T-cell (primary cell): ENCODE measurements at regions not wholly inside any gene's neighbourhood (a gene's known extent, or its start where the extent isn't known, plus 50 kb on each side); places are given as distances from the start of the nearest gene placed in this dataset.

ENCODE experiments used
- ATAC-seq, 4 experiments: fragments of 200-7000 bp in 3 of 4; fragments of 150-1000 bp in 1 of 4; cut with Tn5 transposase; replicated peaks in 1 of 4; 1 replicate in 3 of 4; 2 replicates in 1 of 4; pipeline ENCODE4 v1.10.0; 2021; ENCODE audit warnings: moderate library complexity in 3 of 4, mild to moderate bottlenecking in 2 of 4, moderate number of reproducible peaks in 1 of 4
- CTCF ChIA-PET, 2 donors: fragments of 300-600 bp; sonication (Branson Sonifier 250); formaldehyde crosslinking; loops; one replicate each; lab custom pipeline; 2022; ENCODE audit warnings: antibody characterized with exemption in 2 of 2; lab: Charles Lee
- POLR2A ChIA-PET, 2 donors: fragments of 300-600 bp; sonication (Branson Sonifier 250); formaldehyde crosslinking; loops; one replicate each; lab custom pipeline; 2022; ENCODE audit warnings: antibody characterized with exemption in 2 of 2; lab: Charles Lee
- DNase-seq, 35 experiments: peaks; one replicate each; pipeline versions ENCODE4 v3.0.0 to v3.0.0-alpha.2; 2013 to 2023
- H3K27ac ChIP-seq: one replicate; pipeline ENCODE4 v1.5.1; 2013; ENCODE audit warnings: low read length
- H3K27me3 ChIP-seq, 2 experiments: replicated peaks in 1 of 2; 1 replicate in 1 of 2; 2 replicates in 1 of 2; pipeline versions ENCODE4 v1.6.1 to v1.7.0; 2013; ENCODE audit warnings: low read length in 1 of 2, mixed read lengths in 1 of 2; ENCODE audit not compliant: control insufficient read depth in 2 of 2, insufficient read depth in 2 of 2; ENCODE audit errors: extremely low read depth in 1 of 2
- H3K36me3 ChIP-seq, 2 donors: 1 replicate in 1 of 2; 2 replicates in 1 of 2; pipeline versions ENCODE4 v1.6.1 to v1.7.0; 2013; ENCODE audit warnings: low read length in 1 of 2; ENCODE audit not compliant: control insufficient read depth in 2 of 2, insufficient read depth in 1 of 2; ENCODE audit errors: extremely low read depth in 1 of 2
- H3K4me1 ChIP-seq, 2 experiments: 1 replicate in 1 of 2; 2 replicates in 1 of 2; pipeline versions ENCODE4 v1.6.1 to v1.7.0; 2013; ENCODE audit warnings: low read length in 2 of 2, mixed read lengths in 1 of 2; ENCODE audit not compliant: insufficient read depth in 2 of 2, control insufficient read depth in 1 of 2; ENCODE audit errors: extremely low read depth in 1 of 2
- H3K4me3 ChIP-seq, 2 donors: 1 replicate in 1 of 2; 2 replicates in 1 of 2; pipeline versions ENCODE4 v1.5.1 to v1.7.0; 2013; ENCODE audit warnings: mild to moderate bottlenecking in 2 of 2, low read length in 1 of 2, moderate library complexity in 1 of 2; ENCODE audit not compliant: control insufficient read depth in 1 of 2; ENCODE audit errors: extremely low read depth in 1 of 2
- H3K9me3 ChIP-seq: 2 replicates; pipeline ENCODE4 v1.7.0; 2013
- H3K27ac Mint-ChIP-seq, 2 donors: one replicate each; pipeline ENCODE4 v1.8.0; 2020 to 2021; ENCODE audit warnings: mild to moderate bottlenecking in 2 of 2, mixed read lengths in 2 of 2
- H3K27me3 Mint-ChIP-seq, 2 donors: one replicate each; pipeline ENCODE4 v1.8.0; 2021 to 2022; ENCODE audit warnings: mixed read lengths in 2 of 2
- H3K36me3 Mint-ChIP-seq: one replicate; pipeline ENCODE4 v1.8.0; 2021; ENCODE audit warnings: mixed read lengths
- H3K4me1 Mint-ChIP-seq, 3 donors: one replicate each; pipeline ENCODE4 v1.8.0; 2020 to 2022; ENCODE audit warnings: mixed read lengths in 3 of 3, mild to moderate bottlenecking in 1 of 3
- H3K4me3 Mint-ChIP-seq, 3 donors: one replicate each; pipeline ENCODE4 v1.8.0; 2020 to 2022; ENCODE audit warnings: mild to moderate bottlenecking in 3 of 3, mixed read lengths in 3 of 3, moderate library complexity in 3 of 3
- H3K9me3 Mint-ChIP-seq, 3 donors: one replicate each; pipeline ENCODE4 v1.8.0; 2020 to 2022; ENCODE audit warnings: mixed read lengths in 3 of 3
- WGBS: methylation state at CpG from one replicate; pipeline ENCODE4 v1.1.5; 2013; ENCODE audit warnings: missing lambda C conversion rate; ENCODE audit not compliant: insufficient coverage; 5-methylcytosine and 5-hydroxymethylcytosine counted together

- Mint-ChIP-seq H3K27ac (no peak overlapping the region), H3K36me3 (no peaks in the 10 kb centered on the region), H3K4me1 (no peaks in the 10 kb centered on the region), H3K9me3 (peaks cover 0 to 3% (median 0%) of the 10 kb centered on the region in 3 donors), H3K4me3 (no peak overlapping the region), H3K27me3 (no peaks in the 10 kb centered on the region)
- Histone ChIP-seq H3K4me3 (no peak overlapping the region), H3K4me1 (no peaks in the 10 kb centered on the region), H3K27me3 (no peaks in the 10 kb centered on the region), H3K9me3 (no peaks in the 10 kb centered on the region), H3K27ac (no peak overlapping the region), H3K36me3 (no peaks in the 10 kb centered on the region)
- ATAC-seq (no peak), DNase-seq (no peak)
- POLR2A ChIA-PET: no interaction called here
- CTCF ChIA-PET: no interaction called here
- no CpG with 5 or more reads among the region's 1 CpG for whole genome bisulfite sequencing
Observed at GRCh38 chr9:82820186-82820585, 242.8 kb downstream of the RASEF start.

DNA sequence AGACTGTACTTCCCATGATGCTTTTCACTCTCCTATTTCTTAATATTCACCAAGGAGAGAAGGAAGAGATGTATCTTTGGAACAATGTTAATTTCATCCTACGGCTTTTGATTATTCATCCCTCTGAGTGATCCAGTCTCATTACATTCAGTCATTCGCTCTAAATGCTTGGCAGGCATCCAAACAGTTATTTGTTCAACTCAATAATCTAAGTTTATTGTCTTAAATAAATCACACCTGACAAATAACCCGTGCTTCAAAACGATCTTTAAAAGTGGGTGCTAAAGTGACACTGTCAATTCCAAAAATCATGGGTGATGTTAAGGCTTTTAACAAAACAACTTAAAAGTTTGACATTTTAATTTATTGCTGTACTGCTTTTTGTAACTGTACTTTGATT, 233.1 kb downstream of the RASEF start:
- POLR2A ChIA-PET: no interaction called here
- Histone ChIP-seq H3K36me3 (no peaks in the 10 kb centered on the region), H3K4me3 (no peak overlapping the region), H3K27ac (no peak overlapping the region), H3K9me3 (no peaks in the 10 kb centered on the region), H3K27me3 (no peaks in the 10 kb centered on the region), H3K4me1 (no peaks in the 10 kb centered on the region)
- ATAC-seq (no peak), DNase-seq (no peak)
- H3K4me1 Mint-ChIP-seq: no peaks in the 10 kb centered on the region
- CTCF ChIA-PET: no interaction called here
- no CpG with 5 or more reads among the region's 4 CpGs for WGBS
- no peak overlapping the region for H3K4me3 Mint-ChIP-seq
- H3K36me3 Mint-ChIP-seq: no peaks in the 10 kb centered on the region
- H3K27ac Mint-ChIP-seq: no peak overlapping the region
- no peaks in the 10 kb centered on the region for H3K27me3 Mint-ChIP-seq
- peaks cover 5 to 13% (median 8%) of the 10 kb centered on the region in 3 donors for H3K9me3 Mint-ChIP-seq

GRCh38 chr9:82865524-82865923, 197.4 kb downstream of the RASEF start:
- Mint-ChIP-seq H3K4me3 (no peak overlapping the region), H3K9me3 (peaks cover 0 to 13% (median 0%) of the 10 kb centered on the region in 3 donors), H3K36me3 (no peaks in the 10 kb centered on the region), H3K27ac (no peak overlapping the region), H3K27me3 (no peaks in the 10 kb centered on the region), H3K4me1 (no peaks in the 10 kb centered on the region)
- H3K27ac ChIP-seq: no peak overlapping the region
- H3K4me1 ChIP-seq: no peaks in the 10 kb centered on the region
- no CpG with 5 or more reads among the region's 2 CpGs for WGBS
- no peaks in the 10 kb centered on the region for H3K27me3 ChIP-seq
- CTCF ChIA-PET: no interaction called here
- POLR2A ChIA-PET: no interaction called here
- H3K36me3 ChIP-seq: no peaks in the 10 kb centered on the region
- H3K9me3 ChIP-seq: no peaks in the 10 kb centered on the region
- DNase-seq (no peak), ATAC-seq (no peak)
- no peak overlapping the region for H3K4me3 ChIP-seq

DNA sequence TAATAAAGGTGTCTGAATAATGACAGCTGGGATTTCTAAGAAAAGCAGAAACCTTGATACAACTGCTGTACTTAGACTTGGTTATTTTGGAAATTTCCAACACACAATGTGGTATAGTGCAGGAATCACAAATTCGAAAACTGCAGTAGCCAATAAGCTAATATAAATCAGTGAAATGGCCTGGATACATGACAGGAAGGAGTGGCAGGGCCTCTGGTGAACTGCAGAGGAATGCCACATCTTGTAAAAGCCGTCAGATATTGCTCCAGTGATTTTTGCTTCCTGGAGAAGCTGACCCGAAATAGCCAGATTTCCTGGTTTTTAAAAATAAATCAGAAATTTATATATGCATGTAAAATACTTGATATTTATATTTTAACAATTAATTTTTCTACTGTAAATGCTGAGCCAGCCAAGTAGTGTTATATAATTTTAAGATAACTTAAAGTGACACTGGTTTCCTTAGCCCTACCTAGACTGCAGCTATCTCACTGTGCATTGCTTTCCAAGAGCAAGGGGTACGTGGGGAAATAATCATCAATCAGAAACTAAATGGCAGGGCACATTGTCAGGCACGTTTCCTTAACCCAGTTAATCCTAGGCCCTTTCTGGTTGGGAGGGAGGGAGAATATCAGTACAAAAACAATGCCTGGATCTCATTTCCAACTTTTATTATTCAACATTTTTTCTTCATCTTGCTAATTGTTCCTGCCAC, 182.4 kb downstream of the RASEF start:
- ChIA-PET POLR2A (no interaction called here), CTCF (no interaction called here)
- H3K4me3 ChIP-seq: no peak overlapping the region
- no CpG with 5 or more reads among the region's 5 CpGs for whole genome bisulfite sequencing
- no peaks in the 10 kb centered on the region for H3K36me3 Mint-ChIP-seq
- H3K36me3 ChIP-seq: no peaks in the 10 kb centered on the region
- no peaks in the 10 kb centered on the region for H3K27me3 Mint-ChIP-seq
- H3K27me3 ChIP-seq: no peaks in the 10 kb centered on the region
- no peak overlapping the region for H3K4me3 Mint-ChIP-seq
- DNase-seq (no peak), ATAC-seq (no peak)
- no peaks in the 10 kb centered on the region for H3K9me3 ChIP-seq
- peaks cover 0 to 5% (median 2%) of the 10 kb centered on the region in 3 donors for H3K9me3 Mint-ChIP-seq
- no peaks in the 10 kb centered on the region for H3K4me1 Mint-ChIP-seq
- no peaks in the 10 kb centered on the region for H3K4me1 ChIP-seq
- no peak overlapping the region for H3K27ac Mint-ChIP-seq
- H3K27ac ChIP-seq: no peak overlapping the region

DNA sequence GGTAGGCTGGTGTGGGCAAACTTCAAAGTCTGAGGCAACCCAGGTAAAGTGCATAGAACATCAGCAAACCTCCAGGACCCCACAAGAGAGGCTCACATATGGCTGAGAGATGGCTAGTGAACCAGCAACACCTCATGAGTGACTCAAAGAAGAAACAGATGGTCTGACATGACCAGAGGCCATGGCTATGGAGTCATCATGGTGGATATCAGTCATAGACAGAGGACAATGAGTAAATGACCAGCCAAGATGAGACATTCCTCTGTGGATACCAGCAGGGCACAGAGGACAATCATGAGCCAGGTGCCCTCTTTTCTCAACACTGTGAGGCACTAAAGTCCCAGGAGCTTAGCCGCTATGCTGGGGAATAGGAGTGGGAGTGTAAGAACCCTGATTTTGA, 180.8 kb downstream of the RASEF start:
- ATAC-seq (no peak), DNase-seq (no peak)
- H3K27me3 Mint-ChIP-seq: no peaks in the 10 kb centered on the region
- H3K9me3 Mint-ChIP-seq: peaks cover 0 to 2% (median 0%) of the 10 kb centered on the region in 3 donors
- WGBS: 100% methylated on average over 1 of the region's 1 CpG
- ChIA-PET CTCF (no interaction called here), POLR2A (no interaction called here)
- Histone ChIP-seq H3K9me3 (no peaks in the 10 kb centered on the region), H3K4me3 (no peak overlapping the region), H3K27me3 (no peaks in the 10 kb centered on the region), H3K36me3 (no peaks in the 10 kb centered on the region), H3K4me1 (no peaks in the 10 kb centered on the region), H3K27ac (no peak overlapping the region)
- no peaks in the 10 kb centered on the region for H3K4me1 Mint-ChIP-seq
- H3K36me3 Mint-ChIP-seq: no peaks in the 10 kb centered on the region
- H3K4me3 Mint-ChIP-seq: no peak overlapping the region
- no peak overlapping the region for H3K27ac Mint-ChIP-seq

- Mint-ChIP-seq H3K9me3 (peaks cover 0 to 2% (median 0%) of the 10 kb centered on the region in 3 donors), H3K4me3 (no peak overlapping the region), H3K36me3 (no peaks in the 10 kb centered on the region), H3K4me1 (no peaks in the 10 kb centered on the region), H3K27ac (no peak overlapping the region), H3K27me3 (no peaks in the 10 kb centered on the region)
- ChIA-PET POLR2A (no interaction called here), CTCF (no interaction called here)
- WGBS: 17% methylated on average over 1 of the region's 2 CpGs
- ATAC-seq (no peak), DNase-seq (no peak)
- no peak overlapping the region for H3K4me3 ChIP-seq
- no peaks in the 10 kb centered on the region for H3K36me3 ChIP-seq
- H3K9me3 ChIP-seq: no peaks in the 10 kb centered on the region
- H3K27ac ChIP-seq: no peak overlapping the region
- no peaks in the 10 kb centered on the region for H3K4me1 ChIP-seq
- H3K27me3 ChIP-seq: no peaks in the 10 kb centered on the region
Observed at GRCh38 chr9:82882748-82883147, 180.2 kb downstream of the RASEF start.

GRCh38 chr9:82883436-82883835, 179.5 kb downstream of the RASEF start:
- Mint-ChIP-seq H3K27ac (no peak overlapping the region), H3K9me3 (peaks cover 0 to 2% (median 0%) of the 10 kb centered on the region in 3 donors), H3K4me1 (no peaks in the 10 kb centered on the region), H3K36me3 (no peaks in the 10 kb centered on the region), H3K4me3 (no peak overlapping the region), H3K27me3 (no peaks in the 10 kb centered on the region)
- 89% methylated on average over 1 of the region's 3 CpGs for WGBS
- no peak for ATAC-seq
- Histone ChIP-seq H3K27ac (no peak overlapping the region), H3K27me3 (no peaks in the 10 kb centered on the region), H3K9me3 (no peaks in the 10 kb centered on the region), H3K4me1 (no peaks in the 10 kb centered on the region), H3K4me3 (no peak overlapping the region), H3K36me3 (no peaks in the 10 kb centered on the region)
- ChIA-PET POLR2A (no interaction called here), CTCF (no interaction called here)
- no peak for DNase-seq
